A549 (cell line): ENCODE measurements at regions not wholly inside any gene's neighbourhood (a gene's known extent, or its start where the extent isn't known, plus 50 kb on each side); places are given as distances from the start of the nearest gene placed in this dataset.

Source experiments
- ATAC-seq, 2 experiments: fragments of 200-7000 bp in 1 of 2; fragments of >200 bp in 1 of 2; cut with Nextera tagmentation in 1 of 2; cut with Tn5 transposase in 1 of 2; 3 replicates each; pipeline versions ENCODE4 v1.8.0 to v1.9.1; 2018 to 2020; ENCODE audit warnings: mild to moderate bottlenecking in 1 of 2, moderate library complexity in 1 of 2
- CTCF ChIA-PET: fragments of 300-600 bp; sonication (Branson Sonifier 250); formaldehyde crosslinking; extraction: SDS; loops from one replicate; lab custom pipeline; 2021; ENCODE audit warnings: antibody characterized with exemption, inconsistent platforms; lab: Yijun Ruan, JAX
- POLR2A ChIA-PET: fragments of 350-600 bp; formaldehyde crosslinking; extraction: SDS; loops from one replicate; lab custom pipeline; 2021; ENCODE audit warnings: antibody characterized with exemption, inconsistent platforms; lab: Yijun Ruan, JAX
- DNase-seq, 2 experiments: peaks; one replicate each; pipeline versions ENCODE4 v3.0.0 to v3.0.0-alpha.2; 2011 to 2016; ENCODE audit warnings: low read depth in 1 of 2, low spot score in 1 of 2
- FAIRE-seq: peaks from 2 replicates; lab custom pipeline; 2011; peaks lifted over from hg19 to GRCh38; lab: Jason Lieb, UNC
- H3K27ac ChIP-seq, 2 experiments: fragments of >200 bp; sonication (Bioruptor Twin); formaldehyde crosslinking; 3 replicates each; pipeline ENCODE4 v1.5.1; 2016 to 2017
- H3K4me1 ChIP-seq: fragments of >200 bp; sonication (Bioruptor Twin); formaldehyde crosslinking; 3 replicates; pipeline ENCODE4 v1.6.1; 2016
- H3K4me2 ChIP-seq: fragments of >200 bp; sonication (Bioruptor Twin); formaldehyde crosslinking; 3 replicates; pipeline ENCODE4 v1.6.1; 2016
- H3K4me3 ChIP-seq: fragments of >200 bp; sonication (Bioruptor Twin); formaldehyde crosslinking; 3 replicates; pipeline ENCODE4 v1.5.1; 2016
- H3K9me3 ChIP-seq: fragments of >200 bp; sonication (Bioruptor Twin); formaldehyde crosslinking; 3 replicates; pipeline ENCODE4 v1.6.1; 2016
- ATOH8 ChIP-seq: fragments of 250-450 bp; sonication (Bioruptor Pico); IDR thresholded peaks from 2 replicates; pipeline ENCODE4 v1.5.0; 2020; ENCODE audit warnings: low read depth, mild to moderate bottlenecking, moderate library complexity
- BCL3 ChIP-seq: fragments of >200 bp; sonication (Bioruptor Twin); formaldehyde crosslinking; IDR thresholded peaks from 3 replicates; pipeline ENCODE4 v1.6.1; 2016
- BHLHE40 ChIP-seq: IDR thresholded peaks from 2 replicates; pipeline ENCODE4 v1.6.1; 2012; ENCODE audit warnings: low read depth, low read length, inconsistent platforms
- CTCF ChIP-seq: fragments of >200 bp; sonication (Bioruptor Twin); formaldehyde crosslinking; IDR thresholded peaks from 3 replicates; pipeline ENCODE4 v1.5.1; 2016
- ELK1 ChIP-seq: fragments of 150-350 bp; IDR thresholded peaks from 2 replicates; pipeline ENCODE4 v1.6.1; 2014; ENCODE audit warnings: low read depth, mild to moderate bottlenecking, low read length
- ESRRA ChIP-seq: fragments of 150-350 bp; IDR thresholded peaks from 2 replicates; pipeline ENCODE4 v1.6.1; 2014; ENCODE audit warnings: mild to moderate bottlenecking, low read length, borderline replicate concordance
- FOXS1 ChIP-seq: fragments of 250-450 bp; sonication (Bioruptor Pico); IDR thresholded peaks from 2 replicates; pipeline ENCODE4 v1.5.0; 2020; ENCODE audit warnings: mild to moderate bottlenecking, moderate library complexity
- HDAC2 ChIP-seq: fragments of 200-600 bp; sonication (generic); IDR thresholded peaks from 2 replicates; pipeline ENCODE4 v1.6.1; 2016
- HOXA7 ChIP-seq: fragments of 250-450 bp; sonication (Bioruptor Pico); IDR thresholded peaks from 2 replicates; pipeline ENCODE4 v1.5.0; 2020; ENCODE audit warnings: mild to moderate bottlenecking, moderate library complexity
- JUN ChIP-seq, 2 experiments: fragments of >200 bp; sonication (Bioruptor Twin); formaldehyde crosslinking; IDR thresholded peaks; 2 replicates in 1 of 2; 3 replicates in 1 of 2; pipeline ENCODE4 v1.6.1; 2016 to 2017
- KDM5A ChIP-seq: fragments of 200-600 bp; sonication (generic); IDR thresholded peaks from 2 replicates; pipeline ENCODE4 v1.6.1; 2016; ENCODE audit warnings: antibody characterized with exemption, mild to moderate bottlenecking
- MAFK ChIP-seq: fragments of 450-650 bp; IDR thresholded peaks from 2 replicates; pipeline ENCODE4 v1.6.1; 2014; ENCODE audit not compliant: partially characterized antibody
- MAX ChIP-seq: IDR thresholded peaks from 2 replicates; pipeline ENCODE4 v1.6.1; 2012
- MYC ChIP-seq: IDR thresholded peaks from 2 replicates; pipeline ENCODE4 v1.6.1; 2012; ENCODE audit warnings: mild to moderate bottlenecking, inconsistent platforms, low read length, improper control_type of control experiment, borderline replicate concordance
- NFE2L2 ChIP-seq: fragments of 150-350 bp; conservative IDR thresholded peaks from 2 replicates; pipeline ENCODE4 v1.6.1; 2014; ENCODE audit warnings: low read length
- NR3C1 ChIP-seq: fragments of >200 bp; sonication (Bioruptor Twin); formaldehyde crosslinking; IDR thresholded peaks from 3 replicates; pipeline ENCODE4 v1.6.1; 2017
- POLR2A ChIP-seq: IDR thresholded peaks from 2 replicates; pipeline ENCODE4 v1.6.1; 2012; ENCODE audit warnings: mild to moderate bottlenecking, low read length
- RCOR1 ChIP-seq: fragments of 150-350 bp; IDR thresholded peaks from 2 replicates; pipeline ENCODE4 v1.6.1; 2014; ENCODE audit warnings: antibody characterized with exemption, low read length, low read depth
- TP53 ChIP-seq: fragments of 250-450 bp; sonication (Bioruptor Pico); IDR thresholded peaks from 2 replicates; pipeline ENCODE4 v1.5.0; 2021; ENCODE audit warnings: mild to moderate bottlenecking, moderate library complexity
- ZC3H11A ChIP-seq: fragments of 450-650 bp; IDR thresholded peaks from 2 replicates; pipeline ENCODE4 v1.6.1; 2014; ENCODE audit warnings: antibody characterized with exemption, mild to moderate bottlenecking
- ZFP36 ChIP-seq: fragments of 450-650 bp; IDR thresholded peaks from 2 replicates; pipeline ENCODE4 v1.6.1; 2014; ENCODE audit warnings: borderline replicate concordance; ENCODE audit not compliant: partially characterized antibody
- ZNF302 ChIP-seq: fragments of 250-450 bp; sonication (Bioruptor Pico); IDR thresholded peaks from 2 replicates; pipeline ENCODE4 v1.9.0; 2021; ENCODE audit warnings: inconsistent platforms, mild to moderate bottlenecking, moderate library complexity
- WGBS: methylation state at CpG from one replicate; pipeline ENCODE4 v1.1.6; 2017; ENCODE audit errors: missing lambda C conversion rate; 5-methylcytosine and 5-hydroxymethylcytosine counted together

- no peak for ATAC-seq
- ChIA-PET CTCF (no interaction called here), POLR2A (no interaction called here)
- Histone ChIP-seq H3K4me2 (no peak overlapping the region), H3K27ac (no peak overlapping the region), H3K4me3 (no peak overlapping the region), H3K9me3 (no peaks in the 10 kb centered on the region), H3K4me1 (no peaks in the 10 kb centered on the region)
- 27% methylated on average over 2 of the region's 2 CpGs for WGBS
- no peak for FAIRE-seq
- no peak for DNase-seq
- TF ChIP-seq BHLHE40 (no peak), MYC (no peak), RCOR1 (no peak), KDM5A (no peak), NR3C1 (no peak), ATOH8 (CRISPR knock-in tag) (no peak), ESRRA (no peak), MAX (no peak), ZNF302 (CRISPR knock-in tag) (no peak), MAFK (no peak), HOXA7 (no peak), ZC3H11A (no peak), NFE2L2 (no peak), HDAC2 (no peak), ELK1 (no peak), ZFP36 (no peak)
Measured at GRCh38 chr5:2677689-2678088, 73.8 kb downstream of the IRX2 start.

- WGBS = 7% methylated on average over 7 of the region's 7 CpGs
- no peak for TF ChIP-seq BCL3
- no peak for TF ChIP-seq TP53
- no peak for TF ChIP-seq POLR2A
- Histone ChIP-seq H3K4me1 (no peaks in the 10 kb centered on the region), H3K27ac (no peak overlapping the region), H3K4me3 (no peak overlapping the region), H3K9me3 (no peaks in the 10 kb centered on the region), H3K4me2 (no peak overlapping the region)
- FAIRE-seq (no peak), DNase-seq (no peak), ATAC-seq (no peak)
- ChIA-PET CTCF (no interaction called here), POLR2A (no interaction called here)
Measured at GRCh38 chr5:2675548-2675947, 75.9 kb downstream of the IRX2 start.

GRCh38 chr5:2674456-2674855 lies 77.0 kb downstream of the IRX2 start:
- WGBS = 12% methylated on average over 3 of the region's 3 CpGs
- Histone ChIP-seq H3K4me1 (no peaks in the 10 kb centered on the region), H3K9me3 (no peaks in the 10 kb centered on the region), H3K27ac (no peak overlapping the region), H3K4me2 (no peak overlapping the region), H3K4me3 (no peak overlapping the region)
- no peak for DNase-seq
- ATAC-seq = no peak
- CTCF ChIA-PET = no interaction called here
- FAIRE-seq = no peak
- TF ChIP-seq FOXS1 (no peak), CTCF (no peak), HOXA7 (no peak), JUN (IDR thresholded peaks at IDR 0.05) (no peak)
- TF ChIP-seq, all 56 proteins: peak for 0
- POLR2A ChIA-PET = no interaction called here
